ENCODE measurements at regions not wholly inside any gene's neighbourhood (a gene's known extent, or its start where the extent isn't known, plus 50 kb on each side); places are given as distances from the start of the nearest gene placed in this dataset.

GRCh38 chr7:8809320-8809719 lies 375.9 kb downstream of the NXPH1 start:
- Histone ChIP-seq H4K5ac (ENCODE audit: low read depth, low read length) (no peak overlapping the region), H3K27ac (ENCODE audit: insufficient read depth, low read length) (no peak overlapping the region), H3K27me3 (ENCODE audit: control insufficient read depth, insufficient read depth, low read length) (no peaks in the 10 kb centered on the region), H3K9me3 (ENCODE audit: control insufficient read depth, insufficient read depth, low read length) (peaks cover 9% of the 10 kb centered on the region), H2AFZ (replicated peaks; ENCODE audit: low read length, poor library complexity) (no peak overlapping the region), H3K23ac (ENCODE audit: low read depth, low read length) (no peak overlapping the region), H4K8ac (ENCODE audit: low read depth in 2 of 2, low read length in 2 of 2) (no peak overlapping the region), H3K4me3 (ENCODE audit: insufficient read depth, low read depth, low read length) (no peak overlapping the region), H2BK5ac (ENCODE audit: low read depth, low read length, poor library complexity, severe bottlenecking) (no peak overlapping the region), H3K36me3 (ENCODE audit: control insufficient read depth, insufficient read depth, low read length) (no peaks in the 10 kb centered on the region), H2BK15ac (ENCODE audit: low read depth, low read length) (no peak overlapping the region), H3K79me1 (ENCODE audit: low read depth in 1 of 2, low read length in 2 of 2) (no peaks in the 10 kb centered on the region), H3K9ac (ENCODE audit: low read depth, low read length) (no peak overlapping the region), H3K56ac (ENCODE audit: extremely low read depth, insufficient read depth, low read length) (no peak overlapping the region), H3K4me1 (ENCODE audit: control insufficient read depth, insufficient read depth, low read length) (no peaks in the 10 kb centered on the region), H3K18ac (ENCODE audit: low read depth, low read length) (no peak overlapping the region), H2AK5ac (ENCODE audit: low read depth, low read length) (no peak overlapping the region), H3K4me2 (ENCODE audit: low read depth, low read length) (no peak overlapping the region), H3K9me1 (ENCODE audit: insufficient read depth, low read length) (no peaks in the 10 kb centered on the region), H2AK9ac (replicated peaks; ENCODE audit: low read depth, low read length, poor library complexity) (no peak overlapping the region), H2BK120ac (ENCODE audit: low read depth, low read length) (no peak overlapping the region), H3K4ac (ENCODE audit: low read depth, low read length) (no peak overlapping the region), H4K91ac (ENCODE audit: insufficient read depth, low read depth, low read length) (no peak overlapping the region), H3K14ac (replicated peaks; ENCODE audit: low read depth, low read length) (no peak overlapping the region), H4K20me1 (ENCODE audit: insufficient read depth, low read length) (no peaks in the 10 kb centered on the region), H2BK20ac (ENCODE audit: low read depth, low read length) (no peak overlapping the region)
- CTCF ChIA-PET = no interaction called here
- dilution Hi-C loops (cut with HindIII; ENCODE audit: low sequenced_read_pairs, unreplicated experiment) = no loop called here
- intact Hi-C loops (cut with micrococcal nuclease) = no loop called here
- no CpG with 5 or more reads among the region's 2 CpGs for WGBS, 2 experiments (ENCODE audit: extremely low coverage in 2 of 2, insufficient read length in 1 of 2)
- TF ChIP-seq MXI1 (IDR thresholded peaks at IDR 0.05; ENCODE audit: borderline replicate concordance, low read depth, low read length) = no peak
- ATAC-seq (ENCODE audit: low read depth) (no peak), DNase-seq (no peak)
- in situ Hi-C loops (cut with MboI; ENCODE audit: low sequenced_read_pairs) = no loop called here
- BruUV-seq (replicated peaks) = no TSS peak
- POLR2A ChIA-PET (ENCODE audit: unreplicated experiment) = no interaction called here

Data from IMR-90 (cell line).